ENCODE measurements at regions not wholly inside any gene's neighbourhood (a gene's known extent, or its start where the extent isn't known, plus 50 kb on each side); places are given as distances from the start of the nearest gene placed in this dataset.

- TF ChIP-seq, protein P1, sequence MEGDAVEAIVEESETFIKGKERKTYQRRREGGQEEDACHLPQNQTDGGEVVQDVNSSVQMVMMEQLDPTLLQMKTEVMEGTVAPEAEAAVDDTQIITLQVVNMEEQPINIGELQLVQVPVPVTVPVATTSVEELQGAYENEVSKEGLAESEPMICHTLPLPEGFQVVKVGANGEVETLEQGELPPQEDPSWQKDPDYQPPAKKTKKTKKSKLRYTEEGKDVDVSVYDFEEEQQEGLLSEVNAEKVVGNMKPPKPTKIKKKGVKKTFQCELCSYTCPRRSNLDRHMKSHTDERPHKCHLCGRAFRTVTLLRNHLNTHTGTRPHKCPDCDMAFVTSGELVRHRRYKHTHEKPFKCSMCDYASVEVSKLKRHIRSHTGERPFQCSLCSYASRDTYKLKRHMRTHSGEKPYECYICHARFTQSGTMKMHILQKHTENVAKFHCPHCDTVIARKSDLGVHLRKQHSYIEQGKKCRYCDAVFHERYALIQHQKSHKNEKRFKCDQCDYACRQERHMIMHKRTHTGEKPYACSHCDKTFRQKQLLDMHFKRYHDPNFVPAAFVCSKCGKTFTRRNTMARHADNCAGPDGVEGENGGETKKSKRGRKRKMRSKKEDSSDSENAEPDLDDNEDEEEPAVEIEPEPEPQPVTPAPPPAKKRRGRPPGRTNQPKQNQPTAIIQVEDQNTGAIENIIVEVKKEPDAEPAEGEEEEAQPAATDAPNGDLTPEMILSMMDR (IDR thresholded peaks at IDR 0.05; ENCODE audit: low read depth, low read length), result no peak
- no peak for TF ChIP-seq EZH2phosphoT487 (IDR thresholded peaks at IDR 0.05; ENCODE audit: low read depth)
Observed at GRCh38 chr2:42996528-42996927, 204.1 kb upstream of the HAAO start.
